ENCODE measurements at regions not wholly inside any gene's neighbourhood (a gene's known extent, or its start where the extent isn't known, plus 50 kb on each side); places are given as distances from the start of the nearest gene placed in this dataset.

GRCh38 chr21:14646893-14647292 is 100.8 kb upstream of the SAMSN1 start:
- no peak for TF ChIP-seq SUZ12 (IDR thresholded peaks at IDR 0.05; ENCODE audit: extremely low read depth, insufficient read depth, insufficient read length)
- no peak for TF ChIP-seq ZNF274 (IDR thresholded peaks at IDR 0.05; ENCODE audit: low read depth, low read length)
- TF ChIP-seq YY1 (IDR thresholded peaks at IDR 0.05; ENCODE audit: insufficient read depth, insufficient read length), result no peak
